Ureter (tissue), 1 donor: ENCODE measurements at regions not wholly inside any gene's neighbourhood (a gene's known extent, or its start where the extent isn't known, plus 50 kb on each side); places are given as distances from the start of the nearest gene placed in this dataset.

Source experiments
- DNase-seq: peaks from one replicate; pipeline ENCODE4 v3.0.0-alpha.2; 2020; ENCODE audit warnings: low spot score
- donor health status: DM: yes; HTN: yes; CAD: no.

GRCh38 chr13:34879851-34880250, 62.2 kb upstream of the NBEA start:
- no peak for DNase-seq

DNA sequence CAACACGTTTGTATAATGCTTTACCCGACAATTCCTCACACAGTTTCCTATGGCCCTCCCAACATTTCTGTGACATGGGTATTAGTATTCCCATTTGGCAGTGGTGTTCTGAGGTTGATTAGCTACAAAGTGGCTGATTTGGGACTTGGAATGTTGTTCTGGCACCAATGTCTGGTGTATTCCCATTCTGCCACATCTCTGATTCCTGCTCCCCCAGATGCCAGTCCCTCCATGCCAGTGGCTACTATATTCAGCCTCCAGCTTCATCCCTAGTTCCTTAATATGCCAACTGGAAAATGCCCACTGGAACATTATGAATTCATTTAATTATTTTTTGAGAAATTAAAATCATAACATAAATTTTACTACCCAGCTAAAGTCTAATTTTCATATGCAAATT, 60.6 kb upstream of the NBEA start:
- no peak for DNase-seq

- DNase-seq, result no peak
These were observed 58.7 kb upstream of the NBEA start for GRCh38 chr13:34883396-34883795.

DNA sequence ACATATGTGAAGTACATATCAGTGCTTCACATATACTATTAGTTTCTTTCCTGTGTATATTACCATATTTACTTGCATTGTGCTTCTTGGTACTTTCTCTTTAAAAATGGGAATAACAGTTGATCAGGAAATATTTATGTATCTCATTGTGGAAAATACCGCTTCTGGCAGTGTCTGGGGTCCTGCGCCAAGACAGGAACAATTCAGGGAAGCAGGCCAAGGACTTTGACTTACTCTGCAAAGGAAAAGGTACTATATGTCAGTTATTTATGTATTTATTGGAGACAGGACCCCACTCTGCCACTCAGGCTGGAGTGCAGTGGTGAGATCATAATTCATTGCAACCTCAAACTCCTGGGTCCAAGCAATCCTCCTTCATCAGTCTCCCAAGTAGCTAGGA, 57.7 kb upstream of the NBEA start:
- no peak for DNase-seq

- no peak for DNase-seq
These were observed 55.8 kb upstream of the NBEA start for GRCh38 chr13:34886121-34886875.

DNA sequence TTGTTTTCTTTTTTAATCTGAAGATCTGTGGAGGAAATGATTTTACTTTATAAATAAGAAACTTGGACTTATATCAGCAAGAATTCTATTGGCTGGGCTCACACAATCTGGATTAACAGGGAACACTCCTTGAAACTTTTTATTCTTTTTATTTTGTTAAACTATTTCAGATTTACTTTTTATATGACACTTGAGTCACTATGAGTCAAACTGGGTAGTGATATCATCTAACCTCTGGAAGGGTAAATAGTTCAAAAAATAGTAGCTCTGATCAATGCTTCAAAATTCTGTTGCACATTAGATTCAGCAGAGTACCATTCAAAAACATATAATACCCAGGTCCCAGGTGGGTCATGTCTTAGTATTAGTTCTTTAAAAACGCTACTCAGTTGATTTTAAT, 55.1 kb upstream of the NBEA start:
- DNase-seq, result no peak
